IMR-90 (cell line): ENCODE measurements at regions not wholly inside any gene's neighbourhood (a gene's known extent, or its start where the extent isn't known, plus 50 kb on each side); places are given as distances from the start of the nearest gene placed in this dataset.

ENCODE experiments used
- ATAC-seq: fragments of 200-7000 bp; cut with Tn5 transposase; 2 replicates; pipeline ENCODE4 v1.9.1; 2020; ENCODE audit warnings: low read depth, mild to moderate bottlenecking, moderate library complexity
- BruUV-seq: library from RNA; stranded (reverse); fragments of 400-500 nt; replicated peaks from 2 replicates; lab custom pipeline; 2021; lab: Mats Ljungman, UMichigan
- CTCF ChIA-PET: fragments of 300-600 bp; formaldehyde crosslinking; extraction: SDS; loops from one replicate; lab custom pipeline; 2021; ENCODE audit warnings: antibody characterized with exemption; lab: Yijun Ruan, JAX
- POLR2A ChIA-PET: fragments of 300-600 bp; sonication (Branson Sonifier 250); formaldehyde crosslinking; loops from one replicate; lab custom pipeline; 2022; ENCODE audit warnings: antibody characterized with exemption; ENCODE audit not compliant: unreplicated experiment; lab: Charles Lee
- DNase-seq: peaks from one replicate; pipeline ENCODE4 v3.0.0; 2013
- H2AFZ ChIP-seq: replicated peaks from 2 replicates; pipeline ENCODE3; 2013; ENCODE audit warnings: low read length, mild to moderate bottlenecking; ENCODE audit not compliant: poor library complexity
- H2AK5ac ChIP-seq: 2 replicates; pipeline ENCODE4 v1.6.1; 2013; ENCODE audit warnings: low read depth, low read length, inconsistent platforms
- H2AK9ac ChIP-seq: replicated peaks from 2 replicates; pipeline ENCODE3; 2013; ENCODE audit warnings: mild to moderate bottlenecking, low read depth, low read length, moderate library complexity; ENCODE audit not compliant: poor library complexity
- H2BK120ac ChIP-seq: 2 replicates; pipeline ENCODE4 v1.6.1; 2013; ENCODE audit warnings: low read depth, low read length, inconsistent platforms
- H2BK15ac ChIP-seq: 3 replicates; pipeline ENCODE4 v1.6.1; 2013; ENCODE audit warnings: low read depth, low read length, inconsistent platforms
- H2BK20ac ChIP-seq: 2 replicates; pipeline ENCODE4 v1.6.1; 2013; ENCODE audit warnings: low read depth, mild to moderate bottlenecking, inconsistent platforms, low read length, moderate library complexity
- H2BK5ac ChIP-seq: 2 replicates; pipeline ENCODE4 v1.6.1; 2013; ENCODE audit warnings: mild to moderate bottlenecking, low read depth, low read length, inconsistent platforms; ENCODE audit not compliant: poor library complexity, severe bottlenecking
- H3K14ac ChIP-seq: replicated peaks from 2 replicates; pipeline ENCODE4 v1.6.1; 2013; ENCODE audit warnings: low read depth, low read length, inconsistent platforms
- H3K18ac ChIP-seq: 2 replicates; pipeline ENCODE4 v1.6.1; 2013; ENCODE audit warnings: low read depth, low read length, control low read depth
- H3K23ac ChIP-seq: 2 replicates; pipeline ENCODE4 v1.6.1; 2013; ENCODE audit warnings: low read depth, low read length, inconsistent platforms
- H3K27ac ChIP-seq: 2 replicates; pipeline ENCODE4 v1.5.1; 2013; ENCODE audit warnings: mild to moderate bottlenecking, control low read depth, low read length; ENCODE audit not compliant: insufficient read depth
- H3K27me3 ChIP-seq: 2 replicates; pipeline ENCODE4 v1.6.1; 2013; ENCODE audit warnings: low read length; ENCODE audit not compliant: control insufficient read depth, insufficient read depth
- H3K36me3 ChIP-seq: 2 replicates; pipeline ENCODE4 v1.6.1; 2013; ENCODE audit warnings: low read length, mixed read lengths; ENCODE audit not compliant: control insufficient read depth, insufficient read depth
- H3K4ac ChIP-seq: 2 replicates; pipeline ENCODE4 v1.6.1; 2013; ENCODE audit warnings: low read depth, low read length, inconsistent platforms
- H3K4me1 ChIP-seq: 2 replicates; pipeline ENCODE4 v1.6.1; 2013; ENCODE audit warnings: low read length, mixed read lengths; ENCODE audit not compliant: control insufficient read depth, insufficient read depth
- H3K4me2 ChIP-seq: 2 replicates; pipeline ENCODE4 v1.6.1; 2013; ENCODE audit warnings: low read depth, mild to moderate bottlenecking, control low read depth, low read length, moderate library complexity
- H3K4me3 ChIP-seq: 2 replicates; pipeline ENCODE4 v1.5.1; 2013; ENCODE audit warnings: low read depth, mild to moderate bottlenecking, control low read depth, low read length, moderate library complexity; ENCODE audit not compliant: insufficient read depth
- H3K56ac ChIP-seq: 2 replicates; pipeline ENCODE4 v1.6.1; 2013; ENCODE audit warnings: low read length, inconsistent platforms; ENCODE audit not compliant: insufficient read depth; ENCODE audit errors: extremely low read depth
- H3K79me1 ChIP-seq, 2 experiments: 2 replicates each; pipeline ENCODE4 v1.6.1; 2013; ENCODE audit warnings: low read length in 2 of 2, inconsistent platforms in 1 of 2, low read depth in 1 of 2
- H3K9ac ChIP-seq: 2 replicates; pipeline ENCODE4 v1.6.1; 2013; ENCODE audit warnings: low read depth, low read length, control low read depth
- H3K9me1 ChIP-seq: 2 replicates; pipeline ENCODE4 v1.6.1; 2013; ENCODE audit warnings: low read length, inconsistent platforms; ENCODE audit not compliant: insufficient read depth
- H3K9me3 ChIP-seq: 2 replicates; pipeline ENCODE4 v1.6.1; 2013; ENCODE audit warnings: low read length; ENCODE audit not compliant: control insufficient read depth, insufficient read depth
- H4K20me1 ChIP-seq: 2 replicates; pipeline ENCODE4 v1.6.1; 2013; ENCODE audit warnings: low read length, inconsistent platforms; ENCODE audit not compliant: insufficient read depth
- H4K5ac ChIP-seq: 2 replicates; pipeline ENCODE4 v1.6.1; 2013; ENCODE audit warnings: mild to moderate bottlenecking, low read depth, low read length, control low read depth
- H4K8ac ChIP-seq, 2 experiments: 2 replicates each; pipeline ENCODE4 v1.6.1; 2013; ENCODE audit warnings: low read depth in 2 of 2, low read length in 2 of 2, control low read depth in 1 of 2, inconsistent platforms in 1 of 2
- H4K91ac ChIP-seq: 2 replicates; pipeline ENCODE4 v1.6.1; 2013; ENCODE audit warnings: low read depth, low read length, inconsistent platforms; ENCODE audit not compliant: insufficient read depth
- BHLHE40 ChIP-seq: fragments of 150-350 bp; IDR thresholded peaks from 2 replicates; pipeline ENCODE4 v1.6.1; 2016; ENCODE audit warnings: mild to moderate bottlenecking, low read depth, low read length
- CEBPB ChIP-seq: IDR thresholded peaks from 2 replicates; pipeline ENCODE4 v1.6.1; 2012; ENCODE audit warnings: low read depth, low read length, improper control_type of control experiment
- CHD1 ChIP-seq: IDR thresholded peaks from 2 replicates; pipeline ENCODE4 v1.6.1; 2012; ENCODE audit warnings: low read depth, low read length, improper control_type of control experiment
- CTCF ChIP-seq: conservative IDR thresholded peaks from 2 replicates; pipeline ENCODE4 v1.5.1; 2012; ENCODE audit warnings: mild to moderate bottlenecking, low read depth, low read length, improper control_type of control experiment
- ELK1 ChIP-seq: fragments of 150-350 bp; IDR thresholded peaks from 2 replicates; pipeline ENCODE4 v1.6.1; 2016; ENCODE audit warnings: low read depth, mild to moderate bottlenecking, low read length, moderate library complexity, borderline replicate concordance
- FOS ChIP-seq: fragments of 150-350 bp; IDR thresholded peaks from 2 replicates; pipeline ENCODE4 v1.6.1; 2016; ENCODE audit warnings: low read depth, low read length
- MAFK ChIP-seq: IDR thresholded peaks from 2 replicates; pipeline ENCODE4 v1.6.1; 2012; ENCODE audit warnings: low read depth, low read length, improper control_type of control experiment
- MAZ ChIP-seq: IDR thresholded peaks from 2 replicates; pipeline ENCODE4 v1.6.1; 2012; ENCODE audit warnings: low read depth, mild to moderate bottlenecking, low read length, improper control_type of control experiment, moderate library complexity, borderline replicate concordance
- MXI1 ChIP-seq: IDR thresholded peaks from 2 replicates; pipeline ENCODE4 v1.6.1; 2012; ENCODE audit warnings: low read depth, mild to moderate bottlenecking, low read length, moderate library complexity, borderline replicate concordance
- NFE2L2 ChIP-seq: fragments of 150-350 bp; IDR thresholded peaks from 2 replicates; pipeline ENCODE4 v1.6.1; 2016; ENCODE audit warnings: low read depth, mild to moderate bottlenecking, low read length
- POLR2A ChIP-seq: IDR thresholded peaks from 2 replicates; pipeline ENCODE4 v1.6.1; 2012; ENCODE audit warnings: mild to moderate bottlenecking, low read depth, low read length
- RAD21 ChIP-seq: IDR thresholded peaks from 2 replicates; pipeline ENCODE4 v1.6.1; 2012; ENCODE audit warnings: low read length, improper control_type of control experiment
- RCOR1 ChIP-seq: IDR thresholded peaks from 2 replicates; pipeline ENCODE4 v1.6.1; 2012; ENCODE audit warnings: mild to moderate bottlenecking, low read length, improper control_type of control experiment; ENCODE audit not compliant: insufficient replicate concordance
- RFX5 ChIP-seq: IDR thresholded peaks from 2 replicates; pipeline ENCODE4 v1.8.0; 2012; ENCODE audit warnings: low read depth, mild to moderate bottlenecking, low read length, moderate library complexity
- SMC3 ChIP-seq: fragments of 150-350 bp; IDR thresholded peaks from 2 replicates; pipeline ENCODE4 v1.6.1; 2016; ENCODE audit warnings: low read depth, mild to moderate bottlenecking, antibody characterized with exemption, low read length, moderate library complexity
- WGBS, 2 experiments: methylation state at CpG; one replicate each; pipeline versions ENCODE4 v1.1.5 to v1.1.7; 2013; ENCODE audit warnings: missing lambda C conversion rate in 2 of 2; ENCODE audit not compliant: insufficient read length in 1 of 2; ENCODE audit errors: extremely low coverage in 2 of 2; 5-methylcytosine and 5-hydroxymethylcytosine counted together
- dilution Hi-C: fragments of 300-500 bp; cut with HindIII; formaldehyde crosslinking; loops from one replicate; pipeline ENCODE4 v1.14.3; 2018; ENCODE audit warnings: low sequenced_read_pairs; ENCODE audit not compliant: unreplicated experiment
- in situ Hi-C: fragments of 300-500 bp; cut with MboI; formaldehyde crosslinking; loops from 3 replicates; pipeline ENCODE4 v1.14.3; 2019; ENCODE audit warnings: low sequenced_read_pairs, inconsistent platforms, mixed read lengths
- intact Hi-C: fragments of 100-400 bp; cut with micrococcal nuclease; formaldehyde crosslinking; loops from 2 replicates; pipeline ENCODE4 v1.10.0; 2022
- TF ChIP-seq, protein P1 (sequence below): fragments of 150-350 bp; IDR thresholded peaks from 2 replicates; pipeline ENCODE4 v1.6.1; 2017; ENCODE audit warnings: mild to moderate bottlenecking, antibody characterized with exemption, low read length, low read depth

- Histone ChIP-seq H3K27ac (no peak overlapping the region), H2BK20ac (no peak overlapping the region), H3K4me3 (no peak overlapping the region), H3K9me1 (no peaks in the 10 kb centered on the region; the same call in 1 of the 2 replicates), H4K91ac (no peak overlapping the region), H2BK120ac (no peak overlapping the region), H4K8ac (no peak overlapping the region), H3K56ac (no peak overlapping the region), H3K23ac (no peak overlapping the region), H3K4me1 (0 out of 2 replicates have a peak, but pooled peaks cover 2% of the 10 kb centered on the region), H3K18ac (no peak overlapping the region), H3K9ac (no peak overlapping the region), H2BK5ac (no peak overlapping the region), H3K4me2 (no peak overlapping the region), H3K36me3 (no peaks in the 10 kb centered on the region), H2BK15ac (no peak overlapping the region), H3K79me1 (no peaks in the 10 kb centered on the region), H3K4ac (no peak overlapping the region), H4K20me1 (no peaks in the 10 kb centered on the region), H2AFZ (no peak overlapping the region), H4K5ac (no peak overlapping the region), H3K14ac (no peak overlapping the region), H3K9me3 (peaks cover 4% of the 10 kb centered on the region), H2AK9ac (no peak overlapping the region), H2AK5ac (no peak overlapping the region), H3K27me3 (no peaks in the 10 kb centered on the region)
- BruUV-seq: no TSS peak
- TF ChIP-seq NFE2L2 (no peak), ELK1 (no peak), MAZ (no peak), RAD21 (no peak), MAFK (no peak), MXI1 (no peak), RFX5 (no peak), CHD1 (no peak), CTCF (no peak), SMC3 (no peak), CEBPB (no peak), RCOR1 (no peak), FOS (no peak), POLR2A (no peak), BHLHE40 (no peak)
- TF ChIP-seq, protein P1, sequence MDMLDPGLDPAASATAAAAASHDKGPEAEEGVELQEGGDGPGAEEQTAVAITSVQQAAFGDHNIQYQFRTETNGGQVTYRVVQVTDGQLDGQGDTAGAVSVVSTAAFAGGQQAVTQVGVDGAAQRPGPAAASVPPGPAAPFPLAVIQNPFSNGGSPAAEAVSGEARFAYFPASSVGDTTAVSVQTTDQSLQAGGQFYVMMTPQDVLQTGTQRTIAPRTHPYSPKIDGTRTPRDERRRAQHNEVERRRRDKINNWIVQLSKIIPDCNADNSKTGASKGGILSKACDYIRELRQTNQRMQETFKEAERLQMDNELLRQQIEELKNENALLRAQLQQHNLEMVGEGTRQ: no peak
- ATAC-seq (no peak), DNase-seq (no peak)
- CTCF ChIA-PET: no interaction called here
- POLR2A ChIA-PET: no interaction called here
- WGBS, 2 experiments: 100% methylated on average over 1 of the region's 1 CpG; no CpG with 5 or more reads in 1 of the 2 experiments
- dilution Hi-C loops (no loop called here), in situ Hi-C loops (no loop called here), intact Hi-C loops (no loop called here)
Observed at GRCh38 chr3:106620646-106621045, 751.8 kb upstream of the CBLB start.
